ENCODE measurements at regions not wholly inside any gene's neighbourhood (a gene's known extent, or its start where the extent isn't known, plus 50 kb on each side); places are given as distances from the start of the nearest gene placed in this dataset.

GRCh38 chr19:32203161-32203560, 142.2 kb upstream of the ZNF507 start:
- Histone ChIP-seq H3K9me3 (ENCODE audit: control insufficient read depth in 4 of 4, low read length in 3 of 4) (peaks cover 0 to 2% (median 0%) of the 10 kb centered on the region in 4 donors), H3K27me3 (ENCODE audit: control insufficient read depth in 4 of 4, insufficient read depth in 4 of 4, low read length in 3 of 4) (peaks cover 0 to 4% (median 0%) of the 10 kb centered on the region in 4 donors), H3K27ac (ENCODE audit: low read depth in 1 of 2, low read length in 2 of 2) (no peak overlapping the region), H3K4me3 (ENCODE audit: low read depth in 1 of 3, low read length in 3 of 3) (no peak overlapping the region), H3K9ac (ENCODE audit: low read depth in 1 of 2, low read length in 2 of 2) (no peak overlapping the region), H3K4me1 (ENCODE audit: control insufficient read depth in 4 of 4, insufficient read depth in 4 of 4, low read length in 3 of 4) (no peaks in the 10 kb centered on the region), H3K36me3 (ENCODE audit: control insufficient read depth in 4 of 4, insufficient read depth in 3 of 4, low read depth in 1 of 4, low read length in 3 of 4) (no peaks in the 10 kb centered on the region)
- 85% methylated on average over 6 of the region's 6 CpGs for WGBS
- no peak for DNase-seq (ENCODE audit: low spot score)
- TF ChIP-seq HNF4A (conservative IDR thresholded peaks at IDR 0.05) (no peak), GABPA (IDR thresholded peaks at IDR 0.05 in 1 of 2, conservative IDR thresholded peaks at IDR 0.05 in 1 of 2) (no peak), TAF1 (conservative IDR thresholded peaks at IDR 0.05) (no peak), NR2F2 (IDR thresholded peaks at IDR 0.05) (no peak), CTCF (IDR thresholded peaks at IDR 0.05; ENCODE audit: low read depth, low read length, missing input control) (no peak), EGR1 (IDR thresholded peaks at IDR 0.05; ENCODE audit: low read depth in 2 of 2) (no peak), HNF4G (IDR thresholded peaks at IDR 0.05) (no peak), JUND (IDR thresholded peaks at IDR 0.05) (no peak), MAX (IDR thresholded peaks at IDR 0.05) (no peak), ATF3 (IDR thresholded peaks at IDR 0.05) (no peak), RAD21 (IDR thresholded peaks at IDR 0.05) (no peak), SP1 (IDR thresholded peaks at IDR 0.05) (no peak), RXRA (IDR thresholded peaks at IDR 0.05) (no peak), FOXA1 (IDR thresholded peaks at IDR 0.05) (no peak)
- TF ChIP-seq, protein P1, sequence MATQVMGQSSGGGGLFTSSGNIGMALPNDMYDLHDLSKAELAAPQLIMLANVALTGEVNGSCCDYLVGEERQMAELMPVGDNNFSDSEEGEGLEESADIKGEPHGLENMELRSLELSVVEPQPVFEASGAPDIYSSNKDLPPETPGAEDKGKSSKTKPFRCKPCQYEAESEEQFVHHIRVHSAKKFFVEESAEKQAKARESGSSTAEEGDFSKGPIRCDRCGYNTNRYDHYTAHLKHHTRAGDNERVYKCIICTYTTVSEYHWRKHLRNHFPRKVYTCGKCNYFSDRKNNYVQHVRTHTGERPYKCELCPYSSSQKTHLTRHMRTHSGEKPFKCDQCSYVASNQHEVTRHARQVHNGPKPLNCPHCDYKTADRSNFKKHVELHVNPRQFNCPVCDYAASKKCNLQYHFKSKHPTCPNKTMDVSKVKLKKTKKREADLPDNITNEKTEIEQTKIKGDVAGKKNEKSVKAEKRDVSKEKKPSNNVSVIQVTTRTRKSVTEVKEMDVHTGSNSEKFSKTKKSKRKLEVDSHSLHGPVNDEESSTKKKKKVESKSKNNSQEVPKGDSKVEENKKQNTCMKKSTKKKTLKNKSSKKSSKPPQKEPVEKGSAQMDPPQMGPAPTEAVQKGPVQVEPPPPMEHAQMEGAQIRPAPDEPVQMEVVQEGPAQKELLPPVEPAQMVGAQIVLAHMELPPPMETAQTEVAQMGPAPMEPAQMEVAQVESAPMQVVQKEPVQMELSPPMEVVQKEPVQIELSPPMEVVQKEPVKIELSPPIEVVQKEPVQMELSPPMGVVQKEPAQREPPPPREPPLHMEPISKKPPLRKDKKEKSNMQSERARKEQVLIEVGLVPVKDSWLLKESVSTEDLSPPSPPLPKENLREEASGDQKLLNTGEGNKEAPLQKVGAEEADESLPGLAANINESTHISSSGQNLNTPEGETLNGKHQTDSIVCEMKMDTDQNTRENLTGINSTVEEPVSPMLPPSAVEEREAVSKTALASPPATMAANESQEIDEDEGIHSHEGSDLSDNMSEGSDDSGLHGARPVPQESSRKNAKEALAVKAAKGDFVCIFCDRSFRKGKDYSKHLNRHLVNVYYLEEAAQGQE (IDR thresholded peaks at IDR 0.05) = no peak
- TF ChIP-seq, protein P2, sequence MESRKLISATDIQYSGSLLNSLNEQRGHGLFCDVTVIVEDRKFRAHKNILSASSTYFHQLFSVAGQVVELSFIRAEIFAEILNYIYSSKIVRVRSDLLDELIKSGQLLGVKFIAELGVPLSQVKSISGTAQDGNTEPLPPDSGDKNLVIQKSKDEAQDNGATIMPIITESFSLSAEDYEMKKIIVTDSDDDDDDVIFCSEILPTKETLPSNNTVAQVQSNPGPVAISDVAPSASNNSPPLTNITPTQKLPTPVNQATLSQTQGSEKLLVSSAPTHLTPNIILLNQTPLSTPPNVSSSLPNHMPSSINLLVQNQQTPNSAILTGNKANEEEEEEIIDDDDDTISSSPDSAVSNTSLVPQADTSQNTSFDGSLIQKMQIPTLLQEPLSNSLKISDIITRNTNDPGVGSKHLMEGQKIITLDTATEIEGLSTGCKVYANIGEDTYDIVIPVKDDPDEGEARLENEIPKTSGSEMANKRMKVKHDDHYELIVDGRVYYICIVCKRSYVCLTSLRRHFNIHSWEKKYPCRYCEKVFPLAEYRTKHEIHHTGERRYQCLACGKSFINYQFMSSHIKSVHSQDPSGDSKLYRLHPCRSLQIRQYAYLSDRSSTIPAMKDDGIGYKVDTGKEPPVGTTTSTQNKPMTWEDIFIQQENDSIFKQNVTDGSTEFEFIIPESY (IDR thresholded peaks at IDR 0.05) = no peak

DNA sequence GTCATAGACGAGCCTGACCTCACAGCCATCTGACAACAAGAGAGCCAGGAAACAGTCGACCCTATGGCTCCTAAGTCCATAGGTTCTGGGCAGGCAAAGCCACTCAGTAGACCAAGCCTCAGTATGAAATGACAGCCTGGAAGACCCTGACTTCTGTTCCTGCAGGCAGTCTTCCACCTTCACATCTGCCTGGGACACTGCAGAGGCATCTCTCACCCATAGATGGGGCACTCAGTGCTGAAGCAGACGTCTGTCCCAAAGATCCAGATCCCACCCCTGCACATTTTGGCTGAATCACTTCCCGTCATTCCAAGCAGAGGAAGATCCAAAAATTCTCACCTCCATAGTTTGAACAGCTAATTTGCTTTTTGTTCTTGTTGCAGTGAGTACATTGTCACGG, 139.3 kb upstream of the ZNF507 start:
- WGBS = 54% methylated on average over 5 of the region's 5 CpGs
- Histone ChIP-seq H3K36me3 (ENCODE audit: control insufficient read depth in 4 of 4, insufficient read depth in 3 of 4, low read depth in 1 of 4, low read length in 3 of 4) (no peaks in the 10 kb centered on the region), H3K4me3 (ENCODE audit: low read depth in 1 of 3, low read length in 3 of 3) (no peak overlapping the region), H3K9ac (ENCODE audit: low read depth in 1 of 2, low read length in 2 of 2) (no peak overlapping the region), H3K27me3 (ENCODE audit: control insufficient read depth in 4 of 4, insufficient read depth in 4 of 4, low read length in 3 of 4) (peaks cover 0 to 5% (median 0%) of the 10 kb centered on the region in 4 donors), H3K9me3 (ENCODE audit: control insufficient read depth in 4 of 4, low read length in 3 of 4) (peaks cover 0 to 5% (median under 1%) of the 10 kb centered on the region in 4 donors), H3K27ac (ENCODE audit: low read depth in 1 of 2, low read length in 2 of 2) (no peak overlapping the region), H3K4me1 (ENCODE audit: control insufficient read depth in 4 of 4, insufficient read depth in 4 of 4, low read length in 3 of 4) (no peaks in the 10 kb centered on the region)
- no peak for DNase-seq (ENCODE audit: low spot score)
- no peak for TF ChIP-seq RAD21 (IDR thresholded peaks at IDR 0.05)
- no peak for TF ChIP-seq MAX (IDR thresholded peaks at IDR 0.05)
- TF ChIP-seq RXRA (IDR thresholded peaks at IDR 0.05) = no peak
- TF ChIP-seq ATF3 (IDR thresholded peaks at IDR 0.05) = no peak
- no peak for TF ChIP-seq FOXA1 (IDR thresholded peaks at IDR 0.05)
- TF ChIP-seq SP1 (IDR thresholded peaks at IDR 0.05) = no peak
- TF ChIP-seq, protein P2 (IDR thresholded peaks at IDR 0.05) = no peak
- TF ChIP-seq YY1 (IDR thresholded peaks at IDR 0.05) = no peak
- TF ChIP-seq GABPA (IDR thresholded peaks at IDR 0.05 in 1 of 2, conservative IDR thresholded peaks at IDR 0.05 in 1 of 2) = no peak
